Stimulated activated CD4-positive, alpha-beta T cell treated with anti-CD3 and anti-CD28 coated beads, Interleukin-2, amount 100 ng/mL, for 4 hours (primary cell): ENCODE measurements at regions not wholly inside any gene's neighbourhood (a gene's known extent, or its start where the extent isn't known, plus 50 kb on each side); places are given as distances from the start of the nearest gene placed in this dataset.
"Not testable (repeated sequence)": the region's sequence is repeated elsewhere in the genome, so short reads cannot be mapped to it uniquely, and the experiment has no call there.

ENCODE experiments used
- DNase-seq: peaks from one replicate; pipeline ENCODE4 v3.0.0-alpha.2; 2020; ENCODE audit warnings: low read depth

GRCh38 chr2:89000235-89000634, 308.8 kb downstream of the RPIA start:
- DNase-seq, result no peak

GRCh38 chr2:89004238-89004637, 312.8 kb downstream of the RPIA start:
- DNase-seq, result not testable (repeated sequence)

- not testable (repeated sequence) for DNase-seq
These were observed 329.1 kb downstream of the RPIA start for GRCh38 chr2:89020566-89020965.

GRCh38 chr2:89026296-89026695, 334.8 kb downstream of the RPIA start:
- not testable (repeated sequence) for DNase-seq

GRCh38 chr2:89027115-89027514, 335.6 kb downstream of the RPIA start:
- not testable (repeated sequence) for DNase-seq

- DNase-seq, result not testable (repeated sequence)
These were observed 336.1 kb downstream of the RPIA start for GRCh38 chr2:89027536-89027935.

GRCh38 chr2:89029257-89029656, 337.8 kb downstream of the RPIA start:
- not testable (repeated sequence) for DNase-seq

GRCh38 chr2:89048138-89049066, 356.9 kb downstream of the RPIA start:
- DNase-seq, result not testable (repeated sequence)

- DNase-seq, result not testable (repeated sequence)
These were observed 367.1 kb downstream of the RPIA start for GRCh38 chr2:89058616-89059015.

GRCh38 chr2:89061174-89061573, 369.7 kb downstream of the RPIA start:
- not testable (repeated sequence) for DNase-seq

- DNase-seq, result not testable (repeated sequence)
These were observed 385.3 kb downstream of the RPIA start for GRCh38 chr2:89076771-89077170.

GRCh38 chr2:89092911-89093310, 401.4 kb downstream of the RPIA start:
- not testable (repeated sequence) for DNase-seq

GRCh38 chr2:89095060-89095459, 403.6 kb downstream of the RPIA start:
- not testable (repeated sequence) for DNase-seq

- not testable (repeated sequence) for DNase-seq
These were observed 411.1 kb downstream of the RPIA start for GRCh38 chr2:89102587-89102986.

- not testable (repeated sequence) for DNase-seq
These were observed 415.0 kb downstream of the RPIA start for GRCh38 chr2:89106369-89107019.

GRCh38 chr2:89112434-89112833, 421.0 kb downstream of the RPIA start:
- not testable (repeated sequence) for DNase-seq

- DNase-seq, result not testable (repeated sequence)
These were observed 421.8 kb downstream of the RPIA start for GRCh38 chr2:89113286-89113685.

GRCh38 chr2:89129440-89129839, 438.0 kb downstream of the RPIA start:
- not testable (repeated sequence) for DNase-seq

- DNase-seq, result not testable (repeated sequence)
These were observed 439.3 kb downstream of the RPIA start for GRCh38 chr2:89130665-89131308.

GRCh38 chr2:89142959-89143358, 451.5 kb downstream of the RPIA start:
- DNase-seq, result not testable (repeated sequence)

- DNase-seq, result not testable (repeated sequence)
These were observed 453.9 kb downstream of the RPIA start for GRCh38 chr2:89145342-89145741.

GRCh38 chr2:89148256-89148655, 456.8 kb downstream of the RPIA start:
- not testable (repeated sequence) for DNase-seq
